Thyroid gland (tissue), 4 donors: ENCODE measurements at regions not wholly inside any gene's neighbourhood (a gene's known extent, or its start where the extent isn't known, plus 50 kb on each side); places are given as distances from the start of the nearest gene placed in this dataset.
"Not testable (repeated sequence)": the region's sequence is repeated elsewhere in the genome, so short reads cannot be mapped to it uniquely, and the experiment has no call there.

Experiments used
- DNase-seq, 2 donors: peaks; one replicate each; pipeline ENCODE4 v3.0.0-alpha.2; 2019
- H3K27ac ChIP-seq, 3 donors: fragments of 200-600 bp; sonication (generic); 1 replicate in 2 of 3; 2 replicates in 1 of 3; pipeline ENCODE4 v1.5.1; 2016 to 2019; ENCODE audit warnings: mild to moderate bottlenecking in 1 of 3, moderate library complexity in 1 of 3
- H3K27me3 ChIP-seq: fragments of 200-600 bp; sonication (generic); one replicate; pipeline ENCODE4 v1.5.1; 2019
- H3K36me3 ChIP-seq, 2 donors: fragments of 200-600 bp; sonication (generic); one replicate each; pipeline ENCODE4 v1.5.1; 2016 to 2019
- H3K4me1 ChIP-seq, 2 donors: fragments of 200-600 bp; sonication (generic); one replicate each; pipeline ENCODE4 v1.5.1; 2017 to 2019
- H3K4me3 ChIP-seq, 3 donors: fragments of 200-600 bp; sonication (generic); replicated peaks in 1 of 3; 1 replicate in 2 of 3; 2 replicates in 1 of 3; pipeline ENCODE4 v1.5.1; 2016; ENCODE audit warnings: mild to moderate bottlenecking in 1 of 3
- H3K9me3 ChIP-seq: fragments of 200-600 bp; sonication (generic); one replicate; pipeline ENCODE4 v1.5.1; 2017
- CTCF ChIP-seq, 6 experiments: fragments of 200-600 bp in 3 of 6; fragments of 450-650 bp in 3 of 6; sonication (generic) in 3 of 6; IDR thresholded peaks; one replicate each; pipeline ENCODE4 v1.5.1; 2016 to 2019; ENCODE audit warnings: antibody characterized with exemption in 6 of 6, mild to moderate bottlenecking in 2 of 6, inconsistent platforms in 1 of 6, moderate library complexity in 1 of 6
- POLR2A ChIP-seq, 2 donors: fragments of 450-650 bp; IDR thresholded peaks; one replicate each; pipeline ENCODE4 v1.6.1; 2017; ENCODE audit warnings: antibody characterized with exemption in 2 of 2, mild to moderate bottlenecking in 2 of 2, moderate library complexity in 1 of 2
- WGBS, 2 donors: methylation state at CpG; one replicate each; pipeline ENCODE4 v1.1.5; 2017; 5-methylcytosine and 5-hydroxymethylcytosine counted together
- intact Hi-C: fragments of 100-400 bp; cut with DNase I; formaldehyde crosslinking; loops from one replicate; pipeline ENCODE4 v1.15.1; 2023

- 91 to 96% methylated on average over 5 of the region's 5 CpGs for WGBS, 2 donors
- H3K4me3 ChIP-seq: no peak overlapping the region
- H3K9me3 ChIP-seq: no peaks in the 10 kb centered on the region
- no peak overlapping the region for H3K27ac ChIP-seq
- intact Hi-C loops: no loop called here
- H3K27me3 ChIP-seq: no peaks in the 10 kb centered on the region
- TF ChIP-seq POLR2A (IDR thresholded peaks at IDR 0.05): no peak
- TF ChIP-seq CTCF (IDR thresholded peaks at IDR 0.05): no peak
- H3K36me3 ChIP-seq: no peaks in the 10 kb centered on the region
- no peak for DNase-seq
- H3K4me1 ChIP-seq: no peaks in the 10 kb centered on the region
Observed at GRCh38 chr4:34432706-34433105, 1811.6 kb downstream of the ARAP2 start.

- DNase-seq, H3K27ac ChIP-seq, intact Hi-C loops, H3K27me3 ChIP-seq, H3K4me3 ChIP-seq, H3K36me3 ChIP-seq, H3K9me3 ChIP-seq, H3K4me1 ChIP-seq: not testable (repeated sequence)
- 86 to 89% methylated on average over 5 of the region's 5 CpGs for WGBS, 2 donors
Observed at GRCh38 chr4:34434377-34434776, 1809.9 kb downstream of the ARAP2 start.

- Histone ChIP-seq H3K4me3 (no peak overlapping the region), H3K27ac (no peak overlapping the region), H3K4me1 (no peaks in the 10 kb centered on the region), H3K27me3 (no peaks in the 10 kb centered on the region), H3K36me3 (no peaks in the 10 kb centered on the region), H3K9me3 (no peaks in the 10 kb centered on the region)
- TF ChIP-seq POLR2A (IDR thresholded peaks at IDR 0.05): no peak
- intact Hi-C loops: no loop called here
- no peak for DNase-seq
- 84% methylated on average over 2 of the region's 2 CpGs for WGBS, 2 donors
Observed at GRCh38 chr4:34464196-34464595, 1780.1 kb downstream of the ARAP2 start.

GRCh38 chr4:34466411-34466810 lies 1777.9 kb downstream of the ARAP2 start:
- intact Hi-C loops: no loop called here
- Histone ChIP-seq H3K4me3 (no peak overlapping the region), H3K9me3 (no peaks in the 10 kb centered on the region), H3K4me1 (no peaks in the 10 kb centered on the region), H3K27me3 (no peaks in the 10 kb centered on the region), H3K27ac (no peak overlapping the region), H3K36me3 (no peaks in the 10 kb centered on the region)
- 59 to 77% methylated on average over 1 of the region's 1 CpG for WGBS, 2 donors
- TF ChIP-seq CTCF (IDR thresholded peaks at IDR 0.05): no peak
- TF ChIP-seq POLR2A (IDR thresholded peaks at IDR 0.05): no peak
- DNase-seq: no peak

- no peaks in the 10 kb centered on the region for H3K27me3 ChIP-seq
- no peak for TF ChIP-seq POLR2A (IDR thresholded peaks at IDR 0.05)
- TF ChIP-seq CTCF (IDR thresholded peaks at IDR 0.05): no peak
- H3K27ac ChIP-seq: no peak overlapping the region
- no peaks in the 10 kb centered on the region for H3K36me3 ChIP-seq
- no peak for DNase-seq
- 54 to 88% methylated on average over 2 of the region's 2 CpGs for WGBS, 2 donors
- H3K4me3 ChIP-seq: no peak overlapping the region
- intact Hi-C loops: no loop called here
- H3K9me3 ChIP-seq: no peaks in the 10 kb centered on the region
- no peaks in the 10 kb centered on the region for H3K4me1 ChIP-seq
Observed at GRCh38 chr4:34469516-34469915, 1774.8 kb downstream of the ARAP2 start.

GRCh38 chr4:34485252-34485651 lies 1759.1 kb downstream of the ARAP2 start:
- H3K36me3 ChIP-seq: no peaks in the 10 kb centered on the region
- intact Hi-C loops: no loop called here
- H3K4me3 ChIP-seq: no peak overlapping the region
- H3K27ac ChIP-seq: no peak overlapping the region
- no peaks in the 10 kb centered on the region for H3K9me3 ChIP-seq
- no peaks in the 10 kb centered on the region for H3K4me1 ChIP-seq
- TF ChIP-seq CTCF (IDR thresholded peaks at IDR 0.05) (no peak), POLR2A (IDR thresholded peaks at IDR 0.05) (no peak)
- H3K27me3 ChIP-seq: no peaks in the 10 kb centered on the region
- no peak for DNase-seq
